DND-41 (cell line): ENCODE measurements at regions not wholly inside any gene's neighbourhood (a gene's known extent, or its start where the extent isn't known, plus 50 kb on each side); places are given as distances from the start of the nearest gene placed in this dataset.

Source experiments
- ATAC-seq: fragments of 200-7000 bp; cut with Tn5 transposase; 3 replicates; pipeline ENCODE4 v1.9.1; 2021; ENCODE audit warnings: low read depth; ENCODE audit not compliant: insufficient read depth
- DNase-seq: peaks from one replicate; pipeline ENCODE4 v3.0.0-alpha.2; 2020
- H2AFZ ChIP-seq: 2 replicates; pipeline ENCODE4 v1.6.0; 2012; ENCODE audit warnings: low read depth, low read length
- H3K27ac ChIP-seq: 2 replicates; pipeline ENCODE4 v1.5.1; 2012; ENCODE audit warnings: low read length, inconsistent platforms
- H3K27me3 ChIP-seq: fragments of 200-600 bp; sonication (generic); 2 replicates; pipeline ENCODE4 v1.6.0; 2012; ENCODE audit warnings: low read length, mild to moderate bottlenecking, inconsistent platforms; ENCODE audit not compliant: insufficient read depth, poor library complexity
- H3K36me3 ChIP-seq: 2 replicates; pipeline ENCODE4 v1.5.1; 2012; ENCODE audit warnings: low read length, inconsistent platforms; ENCODE audit not compliant: insufficient read depth
- H3K4me1 ChIP-seq: 2 replicates; pipeline ENCODE4 v1.5.1; 2012; ENCODE audit warnings: mild to moderate bottlenecking, low read length; ENCODE audit not compliant: insufficient read depth
- H3K4me2 ChIP-seq: 2 replicates; pipeline ENCODE4 v1.6.0; 2012; ENCODE audit warnings: mild to moderate bottlenecking, moderate library complexity, low read length, inconsistent platforms; ENCODE audit not compliant: insufficient read depth
- H3K4me3 ChIP-seq, 2 experiments: fragments of 200-600 bp in 1 of 2; shearing (Covaris generic) in 1 of 2; 2 replicates each; pipeline ENCODE4 v1.5.1; 2012 to 2016; ENCODE audit warnings: inconsistent platforms in 2 of 2, low read length in 2 of 2, mild to moderate bottlenecking in 2 of 2, low read depth in 1 of 2, moderate library complexity in 1 of 2
- H3K79me2 ChIP-seq: 2 replicates; pipeline ENCODE4 v1.6.0; 2012; ENCODE audit warnings: low read length, inconsistent platforms; ENCODE audit not compliant: insufficient read depth
- H3K9ac ChIP-seq: 2 replicates; pipeline ENCODE4 v1.6.0; 2012; ENCODE audit warnings: low read depth, mild to moderate bottlenecking, inconsistent platforms, low read length, moderate library complexity
- H3K9me3 ChIP-seq: 2 replicates; pipeline ENCODE4 v1.5.1; 2012; ENCODE audit warnings: low read length, moderate library complexity, mild to moderate bottlenecking, inconsistent platforms; ENCODE audit not compliant: insufficient read depth, severe bottlenecking
- H4K20me1 ChIP-seq: 2 replicates; pipeline ENCODE4 v1.6.0; 2012; ENCODE audit warnings: low read length; ENCODE audit not compliant: insufficient read depth
- CTCF ChIP-seq: IDR thresholded peaks from 2 replicates; pipeline ENCODE4 v1.5.1; 2012; ENCODE audit warnings: borderline replicate concordance, low read length, moderate library complexity, mild to moderate bottlenecking; ENCODE audit not compliant: poor library complexity, severe bottlenecking; ENCODE audit errors: extremely low read depth
- EZH2 ChIP-seq: IDR thresholded peaks from 3 replicates; pipeline ENCODE4 v1.6.1; 2012; ENCODE audit warnings: borderline replicate concordance, low read depth, mild to moderate bottlenecking, moderate library complexity, low read length, inconsistent platforms; ENCODE audit not compliant: severe bottlenecking

- TF ChIP-seq CTCF (no peak), EZH2 (no peak)
- Histone ChIP-seq H3K9ac (no peak overlapping the region), H3K4me3 (no peak overlapping the region), H3K79me2 (no peaks in the 10 kb centered on the region), H3K27ac (no peak overlapping the region), H4K20me1 (no peaks in the 10 kb centered on the region), H2AFZ (no peak overlapping the region), H3K27me3 (no peaks in the 10 kb centered on the region), H3K4me2 (no peak overlapping the region), H3K36me3 (no peaks in the 10 kb centered on the region), H3K9me3 (no peaks in the 10 kb centered on the region), H3K4me1 (no peaks in the 10 kb centered on the region)
- DNase-seq, result no peak
- ATAC-seq, result no peak
Observed at GRCh38 chr4:34861666-34862065, 1382.6 kb downstream of the ARAP2 start.

DNA sequence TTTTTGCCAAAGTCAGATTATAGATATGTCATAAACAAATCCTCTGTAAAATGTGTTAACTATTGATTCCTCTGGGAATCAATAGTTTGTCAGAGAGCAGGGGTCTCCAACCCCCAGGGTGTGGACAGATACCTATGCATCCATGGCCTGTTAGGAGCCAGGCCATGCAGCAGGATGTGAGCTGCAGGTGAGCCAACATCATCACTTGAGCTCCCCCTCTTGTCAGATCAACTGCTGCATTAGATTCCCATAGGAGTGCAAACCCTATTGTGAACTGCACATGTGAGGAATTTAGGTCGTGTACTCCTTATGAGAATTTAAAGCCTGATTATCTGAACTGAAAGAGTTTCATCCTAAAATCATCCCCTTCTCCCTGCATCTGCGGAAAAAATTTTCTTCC is 1365.4 kb downstream of the ARAP2 start:
- H3K27ac ChIP-seq, result no peak overlapping the region
- TF ChIP-seq EZH2 (no peak), CTCF (no peak)
- no peak overlapping the region for H2AFZ ChIP-seq
- H3K4me1 ChIP-seq, result no peaks in the 10 kb centered on the region
- no peak overlapping the region for H3K9ac ChIP-seq
- H3K27me3 ChIP-seq, result no peaks in the 10 kb centered on the region
- no peaks in the 10 kb centered on the region for H3K9me3 ChIP-seq
- H3K79me2 ChIP-seq, result no peaks in the 10 kb centered on the region
- no peaks in the 10 kb centered on the region for H4K20me1 ChIP-seq
- H3K4me2 ChIP-seq, result no peak overlapping the region
- ATAC-seq (no peak), DNase-seq (no peak)
- H3K36me3 ChIP-seq, result no peaks in the 10 kb centered on the region
- no peak overlapping the region for H3K4me3 ChIP-seq

- Histone ChIP-seq H3K4me3 (no peak overlapping the region), H3K9ac (no peak overlapping the region), H3K9me3 (no peaks in the 10 kb centered on the region), H4K20me1 (no peaks in the 10 kb centered on the region), H3K36me3 (no peaks in the 10 kb centered on the region), H3K4me1 (no peaks in the 10 kb centered on the region), H3K27me3 (no peaks in the 10 kb centered on the region), H3K4me2 (no peak overlapping the region), H2AFZ (no peak overlapping the region), H3K79me2 (no peaks in the 10 kb centered on the region), H3K27ac (no peak overlapping the region)
- no peak for ATAC-seq
- TF ChIP-seq CTCF, result no peak
- DNase-seq, result no peak
Observed at GRCh38 chr4:34880246-34880645, 1364.1 kb downstream of the ARAP2 start.

- Histone ChIP-seq H3K27ac (no peak overlapping the region), H3K27me3 (no peaks in the 10 kb centered on the region), H3K4me1 (no peaks in the 10 kb centered on the region), H3K4me2 (no peak overlapping the region), H3K36me3 (no peaks in the 10 kb centered on the region), H3K9ac (no peak overlapping the region), H3K4me3 (no peak overlapping the region), H3K9me3 (no peaks in the 10 kb centered on the region), H3K79me2 (no peaks in the 10 kb centered on the region), H2AFZ (no peak overlapping the region), H4K20me1 (no peaks in the 10 kb centered on the region)
- TF ChIP-seq EZH2 (no peak), CTCF (no peak)
- ATAC-seq (no peak), DNase-seq (no peak)
Observed at GRCh38 chr4:34891892-34892291, 1352.4 kb downstream of the ARAP2 start.
